Glutamatergic neuron (in vitro differentiated cells): ENCODE measurements at regions not wholly inside any gene's neighbourhood (a gene's known extent, or its start where the extent isn't known, plus 50 kb on each side); places are given as distances from the start of the nearest gene placed in this dataset.
"Not testable (repeated sequence)": the region's sequence is repeated elsewhere in the genome, so short reads cannot be mapped to it uniquely, and the experiment has no call there.

ENCODE experiments used
- DNase-seq: peaks from one replicate; pipeline ENCODE4 v3.0.0; 2022
- H3K27ac Mint-ChIP-seq: one replicate; pipeline ENCODE4 v1.8.0; 2020; ENCODE audit warnings: mild to moderate bottlenecking, mixed read lengths, inconsistent platforms; ENCODE audit not compliant: unreplicated experiment
- H3K27me3 Mint-ChIP-seq: one replicate; pipeline ENCODE4 v1.8.0; 2020; ENCODE audit warnings: mild to moderate bottlenecking, moderate library complexity, mixed read lengths, inconsistent platforms; ENCODE audit not compliant: unreplicated experiment
- H3K36me3 Mint-ChIP-seq: one replicate; pipeline ENCODE4 v1.8.0; 2020; ENCODE audit warnings: mild to moderate bottlenecking, mixed read lengths, inconsistent platforms; ENCODE audit not compliant: unreplicated experiment
- H3K4me1 Mint-ChIP-seq: one replicate; pipeline ENCODE4 v1.8.0; 2020; ENCODE audit warnings: mild to moderate bottlenecking, low read depth, mixed read lengths, inconsistent platforms; ENCODE audit not compliant: unreplicated experiment
- H3K4me3 Mint-ChIP-seq: one replicate; pipeline ENCODE4 v1.8.0; 2020; ENCODE audit warnings: mild to moderate bottlenecking, mixed read lengths, inconsistent platforms; ENCODE audit not compliant: unreplicated experiment
- H3K9me3 Mint-ChIP-seq: one replicate; pipeline ENCODE4 v1.8.0; 2020; ENCODE audit warnings: mild to moderate bottlenecking, moderate library complexity, mixed read lengths, inconsistent platforms; ENCODE audit not compliant: unreplicated experiment
- TF ChIP-seq, protein P1 (sequence below): fragments of 200-600 bp; sonication (generic); IDR thresholded peaks from one replicate; pipeline ENCODE4 v1.5.0; 2021; ENCODE audit not compliant: partially characterized antibody, unreplicated experiment

DNA sequence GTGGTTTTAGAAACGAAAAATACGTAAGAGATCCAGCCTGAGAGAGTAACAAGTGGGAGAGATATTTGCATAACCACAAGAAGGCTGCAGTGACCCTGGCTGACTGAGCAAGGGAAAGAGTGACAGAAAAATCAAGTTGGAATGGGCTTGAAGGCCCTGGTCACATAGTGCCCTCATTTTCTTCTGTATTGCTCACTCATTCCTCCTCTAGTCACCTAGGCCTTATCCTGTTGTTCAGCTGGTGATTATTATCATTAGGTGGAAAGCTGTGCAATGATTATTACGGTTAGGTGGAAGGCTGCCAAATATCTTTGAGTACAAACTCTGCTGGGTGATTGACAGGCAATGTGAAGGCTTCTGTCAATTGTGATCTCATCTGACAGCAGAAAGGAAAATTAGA lies 2384.1 kb downstream of the PCDH7 start:
- TF ChIP-seq, protein P1, sequence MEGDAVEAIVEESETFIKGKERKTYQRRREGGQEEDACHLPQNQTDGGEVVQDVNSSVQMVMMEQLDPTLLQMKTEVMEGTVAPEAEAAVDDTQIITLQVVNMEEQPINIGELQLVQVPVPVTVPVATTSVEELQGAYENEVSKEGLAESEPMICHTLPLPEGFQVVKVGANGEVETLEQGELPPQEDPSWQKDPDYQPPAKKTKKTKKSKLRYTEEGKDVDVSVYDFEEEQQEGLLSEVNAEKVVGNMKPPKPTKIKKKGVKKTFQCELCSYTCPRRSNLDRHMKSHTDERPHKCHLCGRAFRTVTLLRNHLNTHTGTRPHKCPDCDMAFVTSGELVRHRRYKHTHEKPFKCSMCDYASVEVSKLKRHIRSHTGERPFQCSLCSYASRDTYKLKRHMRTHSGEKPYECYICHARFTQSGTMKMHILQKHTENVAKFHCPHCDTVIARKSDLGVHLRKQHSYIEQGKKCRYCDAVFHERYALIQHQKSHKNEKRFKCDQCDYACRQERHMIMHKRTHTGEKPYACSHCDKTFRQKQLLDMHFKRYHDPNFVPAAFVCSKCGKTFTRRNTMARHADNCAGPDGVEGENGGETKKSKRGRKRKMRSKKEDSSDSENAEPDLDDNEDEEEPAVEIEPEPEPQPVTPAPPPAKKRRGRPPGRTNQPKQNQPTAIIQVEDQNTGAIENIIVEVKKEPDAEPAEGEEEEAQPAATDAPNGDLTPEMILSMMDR = no peak
- no peak for DNase-seq
- Mint-ChIP-seq H3K9me3 (no peaks in the 10 kb centered on the region), H3K27me3 (no peaks in the 10 kb centered on the region), H3K4me3 (no peak overlapping the region), H3K4me1 (peaks cover 3% of the 10 kb centered on the region), H3K27ac (no peak overlapping the region), H3K36me3 (no peaks in the 10 kb centered on the region)

DNA sequence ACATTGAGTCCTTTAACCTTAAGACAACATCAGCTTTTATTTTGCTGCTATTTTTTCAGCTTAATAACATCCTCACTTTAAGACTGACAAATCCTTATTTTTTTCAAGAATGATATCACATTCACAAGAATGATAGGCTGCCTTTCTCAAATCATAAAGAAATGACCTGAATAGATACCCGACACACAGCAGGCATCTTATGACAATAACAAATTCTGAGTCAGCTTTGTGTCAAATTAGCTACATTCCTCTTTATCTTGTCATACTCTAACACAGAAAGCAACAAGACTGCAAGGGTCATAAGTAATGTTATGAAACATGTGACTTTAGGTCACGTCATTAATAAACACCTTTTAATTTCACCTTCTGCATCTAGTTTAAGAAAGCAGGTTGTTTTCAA lies 2387.6 kb downstream of the PCDH7 start:
- H3K27me3 Mint-ChIP-seq = no peaks in the 10 kb centered on the region
- no peak for DNase-seq
- no peak overlapping the region for H3K27ac Mint-ChIP-seq
- TF ChIP-seq, protein P1 = no peak
- no peaks in the 10 kb centered on the region for H3K36me3 Mint-ChIP-seq
- H3K4me1 Mint-ChIP-seq = no peaks in the 10 kb centered on the region
- H3K4me3 Mint-ChIP-seq = no peak overlapping the region
- H3K9me3 Mint-ChIP-seq = no peaks in the 10 kb centered on the region

DNA sequence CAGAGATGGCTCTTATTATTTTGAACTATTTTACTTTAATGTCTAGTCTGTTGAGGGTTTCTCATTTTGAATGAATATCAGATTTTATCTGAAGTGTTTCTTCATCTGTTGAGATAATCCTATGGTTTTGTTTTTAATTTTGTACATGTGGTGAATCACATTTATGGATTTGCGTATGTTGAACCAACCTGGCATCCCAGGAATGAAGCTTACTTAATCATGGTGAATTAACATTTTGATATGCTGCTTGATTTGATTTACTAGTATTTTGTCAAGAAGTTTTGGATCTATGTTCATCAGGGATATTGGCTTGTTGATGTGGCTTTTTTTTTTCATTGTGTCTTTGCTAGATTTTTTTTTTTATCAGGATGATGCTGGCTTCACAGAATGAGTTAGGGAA lies 2390.9 kb downstream of the PCDH7 start:
- Mint-ChIP-seq H3K27ac (no peak overlapping the region), H3K4me3 (no peak overlapping the region), H3K36me3 (no peaks in the 10 kb centered on the region), H3K27me3 (no peaks in the 10 kb centered on the region), H3K9me3 (no peaks in the 10 kb centered on the region), H3K4me1 (no peaks in the 10 kb centered on the region)
- TF ChIP-seq, protein P1 = no peak
- DNase-seq = no peak

DNA sequence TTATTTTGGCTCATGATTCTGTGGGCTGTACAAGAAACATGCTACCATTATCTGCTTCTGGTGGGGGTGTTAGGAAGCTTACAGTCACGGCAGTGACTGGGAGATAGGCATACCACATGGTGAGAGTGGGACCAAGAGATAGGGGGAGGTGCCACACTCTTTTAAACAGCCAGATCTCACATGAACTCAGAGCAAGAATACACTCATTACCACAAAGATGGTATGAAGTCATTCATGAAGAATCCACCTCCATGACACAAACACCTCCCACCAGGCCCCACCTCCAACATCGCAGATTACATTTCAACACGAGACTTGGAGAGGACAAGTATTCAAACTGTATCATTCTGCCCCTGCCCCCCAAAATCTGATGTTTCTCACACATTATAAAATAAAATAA lies 2396.7 kb downstream of the PCDH7 start:
- H3K27ac Mint-ChIP-seq = no peak overlapping the region
- H3K9me3 Mint-ChIP-seq = no peaks in the 10 kb centered on the region

DNA sequence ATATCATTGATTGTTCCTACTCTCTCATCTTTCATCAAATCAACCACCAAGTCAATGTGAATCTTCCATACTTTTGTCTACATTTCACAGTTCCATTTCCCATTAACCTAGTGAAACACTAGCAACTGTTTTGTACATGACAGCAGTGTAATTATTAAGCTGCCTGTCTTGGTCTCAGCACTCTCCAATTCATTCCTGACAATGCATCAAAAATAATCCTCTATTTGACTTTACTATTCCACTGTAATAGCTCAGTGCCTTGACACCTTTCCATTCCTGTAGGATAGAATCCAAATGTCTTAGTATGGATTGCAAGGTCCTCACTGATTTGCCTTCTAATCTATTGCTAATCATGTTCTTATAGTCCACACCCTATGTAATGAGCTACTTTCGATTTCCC lies 2405.8 kb downstream of the PCDH7 start:
- H3K9me3 Mint-ChIP-seq = no peaks in the 10 kb centered on the region
- H3K4me1 Mint-ChIP-seq = no peaks in the 10 kb centered on the region
- no peak overlapping the region for H3K4me3 Mint-ChIP-seq
- TF ChIP-seq, protein P1 = no peak
- H3K36me3 Mint-ChIP-seq = no peaks in the 10 kb centered on the region
- H3K27me3 Mint-ChIP-seq = no peaks in the 10 kb centered on the region
- H3K27ac Mint-ChIP-seq = no peak overlapping the region
- no peak for DNase-seq

More for the DNA sequence above, 2396.7 kb downstream of the PCDH7 start:
- Mint-ChIP-seq H3K4me1 (no peaks in the 10 kb centered on the region), H3K36me3 (no peaks in the 10 kb centered on the region), H3K27me3 (no peaks in the 10 kb centered on the region), H3K4me3 (no peak overlapping the region)
- TF ChIP-seq, protein P1 = no peak
- no peak for DNase-seq

DNA sequence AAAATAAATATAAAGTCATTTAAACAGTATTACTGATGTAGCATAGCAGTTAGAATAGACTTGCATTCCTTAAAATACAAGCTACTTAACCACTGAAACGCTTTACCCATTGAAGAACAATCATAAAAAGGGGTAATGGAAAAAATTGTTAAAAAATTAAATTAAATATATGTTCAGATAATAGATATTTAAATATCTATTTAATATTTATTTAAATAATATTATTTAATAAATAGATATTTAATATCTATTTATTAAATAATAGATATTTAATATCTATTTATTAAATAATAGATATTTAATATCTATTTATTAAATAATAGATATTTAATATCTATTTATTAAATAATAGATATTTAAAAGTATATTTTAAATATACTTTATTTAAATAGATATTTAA lies 2410.5 kb downstream of the PCDH7 start:
- DNase-seq, H3K27ac Mint-ChIP-seq, H3K9me3 Mint-ChIP-seq, H3K4me1 Mint-ChIP-seq, H3K36me3 Mint-ChIP-seq, H3K4me3 Mint-ChIP-seq, H3K27me3 Mint-ChIP-seq: not testable (repeated sequence)
